PFSK-1 (cell line): ENCODE measurements at regions not wholly inside any gene's neighbourhood (a gene's known extent, or its start where the extent isn't known, plus 50 kb on each side); places are given as distances from the start of the nearest gene placed in this dataset.

Source experiments
- REST ChIP-seq, 2 experiments: IDR thresholded peaks; 2 replicates each; pipeline versions ENCODE4 v1.6.1 to v1.8.0; 2011 to 2012; ENCODE audit warnings: low read depth in 2 of 2, low read length in 2 of 2, control low read depth in 1 of 2, inconsistent platforms in 1 of 2, mild to moderate bottlenecking in 1 of 2, moderate library complexity in 1 of 2; ENCODE audit not compliant: insufficient read depth in 1 of 2
- TAF1 ChIP-seq: IDR thresholded peaks from 2 replicates; pipeline ENCODE4 v1.6.1; 2012; ENCODE audit warnings: low read length, control low read depth, borderline replicate concordance; ENCODE audit not compliant: insufficient read depth

- TF ChIP-seq REST (IDR thresholded peaks at IDR 0.05; ENCODE audit: insufficient read depth in 1 of 2, low read depth in 2 of 2, low read length in 2 of 2) (no peak), TAF1 (no peak)
These were observed 149.3 kb downstream of the ENGASE start for GRCh38 chr17:79223953-79224352.
